ENCODE measurements at regions not wholly inside any gene's neighbourhood (a gene's known extent, or its start where the extent isn't known, plus 50 kb on each side); places are given as distances from the start of the nearest gene placed in this dataset.

DNA sequence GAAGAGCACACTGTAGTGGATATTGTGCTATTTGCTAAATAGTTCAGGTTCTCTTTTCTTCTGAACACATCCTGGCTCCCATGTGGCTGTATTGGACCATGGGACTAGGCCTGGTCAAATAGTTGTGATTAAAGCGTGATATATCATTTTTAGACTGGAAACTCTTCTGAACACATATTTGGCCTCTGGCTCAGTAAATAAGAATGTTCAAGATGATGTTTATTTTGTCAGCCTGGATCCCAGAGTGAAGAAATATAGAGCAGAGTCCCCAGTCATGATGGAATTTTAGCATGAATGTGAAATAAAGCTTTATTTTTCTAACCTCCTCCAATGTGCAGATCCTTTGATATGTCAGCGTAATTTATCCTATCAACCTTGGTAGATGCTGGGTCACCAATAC, 542.6 kb downstream of the ADGRL2 start:
- TF ChIP-seq ZNF274 (IDR thresholded peaks at IDR 0.05; ENCODE audit: low read depth, low read length), result no peak
- H3K4me3 ChIP-seq (ENCODE audit: low read length), result no peak overlapping the region

DNA sequence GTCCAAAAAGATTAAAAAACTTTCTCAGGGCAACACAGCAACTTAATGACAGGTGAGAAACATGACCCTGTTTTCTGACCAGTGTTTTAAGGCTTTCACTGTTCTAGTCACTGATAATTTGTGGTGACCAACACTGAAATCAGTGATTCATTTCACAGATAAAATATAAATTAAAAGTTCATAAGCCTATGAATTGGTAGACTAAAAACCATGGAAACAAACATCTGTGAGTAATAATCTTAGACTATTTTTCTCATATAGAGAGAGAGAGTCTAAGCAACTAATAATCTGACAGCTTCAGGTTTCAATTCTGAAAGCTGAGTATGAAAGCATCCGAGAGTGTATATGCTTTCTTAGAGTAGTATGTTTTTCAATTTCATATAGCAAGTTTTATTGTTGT, 536.9 kb downstream of the ADGRL2 start:
- H3K4me3 ChIP-seq (ENCODE audit: low read length), result no peak overlapping the region
- TF ChIP-seq ZNF274 (IDR thresholded peaks at IDR 0.05; ENCODE audit: low read depth, low read length), result no peak

DNA sequence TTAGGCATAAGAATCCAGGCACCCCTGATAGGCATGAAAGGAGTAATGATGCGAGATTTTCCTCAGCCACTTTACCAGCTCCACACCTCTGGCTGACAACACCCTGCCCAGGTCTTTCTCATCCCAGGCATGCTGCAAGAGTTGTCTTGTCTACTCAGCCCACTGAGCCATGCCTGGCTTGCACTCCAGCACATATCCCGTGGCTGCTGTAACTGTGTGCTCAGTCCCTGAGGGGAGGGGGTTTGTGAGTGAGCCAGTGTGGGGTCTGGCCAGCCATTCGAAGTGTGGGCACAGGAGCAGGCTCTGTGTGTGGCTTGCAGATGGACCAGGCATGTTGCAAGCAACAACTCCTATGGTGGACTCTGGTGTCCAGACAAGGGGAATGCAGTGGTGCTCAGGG, 529.6 kb downstream of the ADGRL2 start:
- no peak overlapping the region for H3K4me3 ChIP-seq (ENCODE audit: low read length)

DNA sequence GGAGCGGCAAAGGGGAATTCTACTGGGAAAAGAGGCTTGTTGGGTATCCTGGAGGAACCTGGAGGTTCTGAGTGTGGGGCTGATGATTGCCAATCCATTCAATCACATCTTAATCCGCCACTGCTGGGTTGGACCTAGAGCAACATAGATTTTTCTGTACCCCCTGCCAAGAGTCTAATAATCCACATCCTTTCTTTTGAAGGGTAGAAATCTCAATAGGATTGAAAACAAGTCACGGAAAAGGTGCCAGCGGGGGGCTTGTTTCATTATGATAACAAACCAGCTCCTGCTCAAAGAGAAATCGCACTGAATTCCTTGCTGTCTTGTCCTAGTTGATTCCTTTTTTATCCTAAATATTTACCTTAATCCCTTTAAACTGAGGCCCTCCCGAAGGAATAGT, 528.5 kb downstream of the ADGRL2 start:
- H3K4me3 ChIP-seq (ENCODE audit: low read length), result no peak overlapping the region
- no peak for TF ChIP-seq ZNF274 (IDR thresholded peaks at IDR 0.05; ENCODE audit: low read depth, low read length)

More for the DNA sequence above, 529.6 kb downstream of the ADGRL2 start:
- no peak for TF ChIP-seq ZNF274 (IDR thresholded peaks at IDR 0.05; ENCODE audit: low read depth, low read length)

DNA sequence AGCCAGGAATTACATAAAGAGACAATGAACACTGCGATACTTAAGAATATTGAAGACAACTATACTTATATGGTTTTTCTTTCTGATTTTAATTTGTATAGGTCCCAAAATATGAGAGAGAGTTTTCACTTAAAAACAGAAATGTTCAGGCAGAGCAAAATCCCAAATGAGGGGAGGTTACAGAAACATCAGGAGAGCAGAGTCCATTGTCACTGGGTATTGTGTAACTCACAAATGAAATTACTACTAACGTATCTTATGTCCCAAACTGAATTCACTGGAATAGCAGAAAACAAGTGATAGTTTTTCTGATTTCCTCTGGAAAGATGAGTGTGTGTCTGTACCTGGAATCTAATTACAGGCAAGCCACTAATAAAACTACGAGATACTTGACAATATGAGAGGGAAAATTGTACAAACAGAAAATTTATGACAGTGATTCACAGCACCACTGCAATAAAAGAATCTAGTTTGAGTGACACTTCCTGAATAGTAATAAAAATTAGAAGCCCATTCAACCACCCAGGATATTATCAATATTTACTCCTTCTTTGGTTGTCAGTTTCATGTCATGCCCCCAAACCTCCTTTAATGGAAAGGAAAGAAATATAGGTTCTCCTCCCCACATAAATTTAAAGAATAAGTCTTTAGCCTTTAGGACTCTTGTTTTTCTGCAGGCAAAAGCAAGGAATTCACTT, 522.6 kb downstream of the ADGRL2 start:
- no peak for TF ChIP-seq ZNF274 (IDR thresholded peaks at IDR 0.05; ENCODE audit: low read depth, low read length)
- no peak overlapping the region for H3K4me3 ChIP-seq (ENCODE audit: low read length)

DNA sequence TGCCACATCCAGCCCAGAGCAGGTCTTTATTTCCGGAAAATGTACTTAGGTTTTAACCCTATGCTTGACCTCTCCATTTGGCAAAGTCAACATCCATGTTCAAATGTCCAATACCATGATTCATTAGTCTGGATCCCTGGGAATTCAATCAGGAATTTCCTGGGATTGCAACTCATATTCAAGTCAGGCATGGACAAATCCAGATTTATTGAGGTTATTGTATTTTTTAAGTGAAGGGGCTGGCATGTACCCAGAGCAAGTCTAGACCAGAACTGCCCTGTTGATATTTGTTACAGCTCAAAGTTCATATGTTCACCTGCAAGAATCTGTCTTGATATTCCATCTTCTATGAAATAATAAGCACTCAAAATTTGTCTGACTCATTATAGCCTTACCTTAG, 521.1 kb downstream of the ADGRL2 start:
- no peak for TF ChIP-seq ZNF274 (IDR thresholded peaks at IDR 0.05; ENCODE audit: low read depth, low read length)
- H3K4me3 ChIP-seq (ENCODE audit: low read length), result no peak overlapping the region

DNA sequence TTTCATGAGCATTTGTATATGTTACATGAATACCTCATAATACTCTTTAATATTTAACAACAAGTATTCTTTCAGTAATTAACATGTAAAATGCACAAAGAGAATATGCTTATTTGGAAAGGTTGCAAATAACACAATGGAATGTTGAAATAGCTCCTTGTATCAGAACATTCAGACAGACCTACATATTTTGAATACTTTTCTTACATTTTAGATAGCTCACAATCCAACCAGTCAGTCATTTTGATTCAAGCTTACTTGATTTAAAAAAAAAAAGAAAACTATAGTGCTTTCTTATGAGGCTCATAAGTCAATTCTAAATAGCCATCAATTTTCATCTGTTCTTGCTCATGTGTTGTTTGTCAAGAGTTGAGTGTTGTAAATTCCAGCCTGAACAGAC, 518.8 kb downstream of the ADGRL2 start:
- TF ChIP-seq ZNF274 (IDR thresholded peaks at IDR 0.05; ENCODE audit: low read depth, low read length), result no peak
- no peak overlapping the region for H3K4me3 ChIP-seq (ENCODE audit: low read length)

DNA sequence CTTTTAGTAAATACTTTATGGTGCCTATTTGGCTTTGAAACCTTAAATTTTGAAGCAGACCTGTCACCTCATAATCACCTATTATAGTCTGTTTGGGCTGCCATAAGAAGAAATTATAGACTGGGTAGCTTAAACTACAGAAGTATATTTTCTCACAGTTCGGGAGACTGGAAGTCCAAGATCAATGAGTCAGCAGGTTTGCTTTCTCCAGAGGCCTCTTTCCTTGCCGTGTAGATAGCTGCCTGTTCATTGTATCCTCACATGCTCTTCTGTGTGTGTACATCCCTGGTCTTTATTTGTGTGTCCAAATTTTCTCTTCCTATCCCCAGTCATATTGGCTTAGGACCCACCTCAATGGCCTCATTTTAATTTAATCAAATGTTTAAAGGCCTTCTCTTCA, 518.2 kb downstream of the ADGRL2 start:
- no peak for TF ChIP-seq ZNF274 (IDR thresholded peaks at IDR 0.05; ENCODE audit: low read depth, low read length)

DNA sequence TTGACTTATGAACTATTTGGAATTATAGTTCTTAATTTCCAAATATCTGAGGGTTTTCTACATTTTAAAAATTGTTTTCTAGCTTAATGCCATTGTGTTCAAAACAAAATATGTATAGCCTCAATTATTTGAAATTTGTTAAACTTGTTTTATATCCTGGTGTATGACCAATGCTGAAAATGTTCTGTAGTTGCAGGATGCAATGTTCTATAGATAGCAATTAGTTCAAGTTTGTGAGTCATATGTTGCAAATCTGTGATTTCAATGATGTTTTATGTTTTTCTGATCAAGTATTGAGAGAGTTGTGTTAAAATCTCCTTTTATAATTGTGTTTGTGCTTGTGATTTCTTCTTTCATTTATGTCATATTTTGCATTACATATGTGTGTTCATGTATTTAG, 517.5 kb downstream of the ADGRL2 start:
- H3K4me3 ChIP-seq (ENCODE audit: low read length), result no peak overlapping the region

More for the DNA sequence above, 518.2 kb downstream of the ADGRL2 start:
- H3K4me3 ChIP-seq (ENCODE audit: low read length), result no peak overlapping the region

DNA sequence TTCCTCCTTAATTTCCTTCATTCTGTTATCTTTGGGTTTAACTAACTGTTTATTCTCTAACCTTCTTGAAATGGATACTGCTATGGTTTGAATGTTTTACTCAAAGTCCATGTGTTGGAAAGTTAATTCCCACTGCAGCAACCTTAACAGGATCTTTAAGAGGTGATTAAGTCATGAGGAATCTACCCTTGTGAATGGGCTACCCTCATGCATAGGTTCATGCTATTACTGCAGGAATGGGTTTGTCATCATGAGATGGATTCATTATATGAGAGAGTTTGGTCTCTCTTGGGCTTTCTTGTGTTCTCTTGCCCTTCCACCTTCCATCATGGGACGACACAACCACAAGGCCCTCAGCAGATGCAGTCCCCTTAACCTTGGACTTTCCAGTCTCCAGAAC, 516.9 kb downstream of the ADGRL2 start:
- H3K4me3 ChIP-seq (ENCODE audit: low read length), result no peak overlapping the region
- TF ChIP-seq ZNF274 (IDR thresholded peaks at IDR 0.05; ENCODE audit: low read depth, low read length), result no peak

More for the DNA sequence above, 517.5 kb downstream of the ADGRL2 start:
- no peak for TF ChIP-seq ZNF274 (IDR thresholded peaks at IDR 0.05; ENCODE audit: low read depth, low read length)

DNA sequence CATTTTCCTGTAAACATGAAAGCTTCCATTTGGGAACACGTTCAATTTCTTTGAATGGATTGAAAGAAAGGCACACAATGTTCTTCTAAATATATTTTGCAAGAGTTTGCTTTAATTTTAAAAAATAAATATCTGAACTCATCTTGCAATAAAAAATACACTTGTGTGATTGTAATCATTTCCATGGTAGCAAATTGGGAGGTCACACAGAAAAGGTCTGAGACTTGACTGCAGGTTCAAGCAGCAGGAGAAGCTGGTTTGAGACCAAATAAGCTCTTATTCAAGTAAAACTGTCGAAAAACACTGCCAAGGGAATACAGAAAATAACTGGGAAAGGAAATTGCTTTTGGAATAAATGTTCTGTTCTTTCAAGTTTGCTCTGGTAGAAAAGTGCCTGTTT, 498.9 kb downstream of the ADGRL2 start:
- H3K4me3 ChIP-seq (ENCODE audit: low read length), result no peak overlapping the region
- no peak for TF ChIP-seq ZNF274 (IDR thresholded peaks at IDR 0.05; ENCODE audit: low read depth, low read length)

DNA sequence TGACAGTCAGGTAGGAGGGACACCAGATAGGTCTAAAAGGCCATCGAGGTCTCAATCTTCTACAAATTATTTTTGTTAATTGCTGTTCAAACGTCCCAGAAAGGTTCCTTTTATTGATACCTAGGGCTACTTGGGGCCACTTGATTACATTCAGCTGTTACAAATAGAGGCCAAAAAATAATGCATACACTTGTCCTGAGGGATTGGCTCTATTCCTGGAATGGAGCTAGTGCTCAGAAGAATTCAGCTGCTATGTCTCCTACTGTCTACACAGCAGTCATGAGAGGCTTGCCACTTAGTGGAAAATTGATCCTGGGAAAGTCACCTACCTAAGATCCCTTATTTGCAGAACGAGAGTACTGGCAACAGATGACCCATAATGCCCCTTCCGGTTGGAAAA, 498.3 kb downstream of the ADGRL2 start:
- TF ChIP-seq ZNF274 (IDR thresholded peaks at IDR 0.05; ENCODE audit: low read depth, low read length), result no peak
- H3K4me3 ChIP-seq (ENCODE audit: low read length), result no peak overlapping the region

DNA sequence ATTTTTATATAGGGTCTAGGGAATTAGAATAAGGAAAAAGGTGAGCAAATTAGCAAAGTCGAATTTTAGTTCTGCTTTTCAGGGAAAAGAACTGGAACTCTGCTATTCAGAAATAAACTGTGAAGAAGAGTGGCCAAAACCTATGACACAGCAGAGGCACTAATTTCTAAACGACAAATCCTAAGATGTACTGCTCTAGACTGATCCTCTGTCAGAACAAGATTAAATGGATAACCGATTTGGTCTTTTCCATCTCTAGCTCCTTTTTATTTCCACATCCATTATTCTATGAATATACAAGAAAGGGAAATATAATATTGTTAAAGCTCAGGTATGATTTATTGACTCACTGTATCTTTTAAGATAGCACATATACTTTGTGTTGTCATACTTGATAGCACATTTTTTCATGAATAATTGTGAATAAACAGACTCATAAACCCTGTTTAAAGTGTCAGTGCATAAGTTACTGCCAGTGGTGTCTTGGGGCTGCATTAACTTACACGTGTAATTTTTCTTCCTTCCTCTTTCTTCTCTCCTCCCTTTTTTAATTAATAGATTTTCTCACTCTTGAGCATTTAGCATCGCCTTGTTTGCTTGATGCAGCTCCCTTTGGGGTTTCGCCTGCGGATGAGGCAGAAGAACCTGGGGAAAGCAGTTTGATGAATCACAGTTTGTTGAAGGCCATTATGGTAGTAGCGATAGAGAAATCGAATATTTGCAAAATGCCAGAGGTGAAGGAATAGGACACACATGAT, 496.6 kb downstream of the ADGRL2 start:
- no peak for TF ChIP-seq ZNF274 (IDR thresholded peaks at IDR 0.05; ENCODE audit: low read depth, low read length)

DNA sequence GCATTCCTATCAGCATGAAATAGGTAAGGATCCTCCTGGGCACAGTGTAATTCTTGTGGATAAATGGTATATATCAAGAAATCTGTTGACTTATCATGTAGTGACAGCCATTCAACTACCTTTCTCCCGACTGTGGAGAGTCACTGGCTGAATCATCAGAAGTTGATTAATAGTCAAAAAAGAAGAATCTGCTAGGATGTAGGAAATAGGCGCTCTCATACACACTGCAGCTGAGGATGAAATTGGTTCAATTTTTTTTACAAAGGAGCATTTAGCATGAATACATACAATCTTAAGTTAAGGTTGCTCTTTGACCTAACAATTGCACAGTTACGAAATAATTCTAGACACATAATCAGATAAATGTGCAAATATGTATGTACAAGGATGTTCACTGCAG, 486.8 kb downstream of the ADGRL2 start:
- H3K4me3 ChIP-seq (ENCODE audit: low read length), result no peak overlapping the region
- TF ChIP-seq ZNF274 (IDR thresholded peaks at IDR 0.05; ENCODE audit: low read depth, low read length), result no peak

More for the DNA sequence above, 496.6 kb downstream of the ADGRL2 start:
- no peak overlapping the region for H3K4me3 ChIP-seq (ENCODE audit: low read length)

DNA sequence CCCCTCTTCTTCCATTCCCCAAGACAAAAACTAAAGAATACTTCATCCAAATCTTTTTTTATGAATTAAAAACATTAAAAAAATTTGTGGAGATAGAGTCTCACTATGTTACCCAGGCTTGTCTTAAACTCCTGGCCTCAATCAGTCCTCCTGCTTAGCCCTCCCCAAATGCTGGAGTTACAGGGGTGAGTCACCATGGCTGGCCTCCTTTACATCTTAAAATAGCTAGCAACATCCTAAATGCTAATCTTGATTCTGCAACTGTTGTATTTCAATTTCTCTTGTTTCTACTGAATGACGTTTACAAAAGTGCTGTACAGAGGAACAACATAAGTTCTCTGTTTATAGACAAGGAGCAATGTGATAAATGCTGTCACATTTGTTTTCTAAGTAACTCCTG, 483.5 kb downstream of the ADGRL2 start:
- TF ChIP-seq ZNF274 (IDR thresholded peaks at IDR 0.05; ENCODE audit: low read depth, low read length), result no peak
- H3K4me3 ChIP-seq (ENCODE audit: low read length), result no peak overlapping the region

Measured in GM08714 (cell line).